Uterus (tissue), 2 donors: ENCODE measurements at regions not wholly inside any gene's neighbourhood (a gene's known extent, or its start where the extent isn't known, plus 50 kb on each side); places are given as distances from the start of the nearest gene placed in this dataset.

Experiments
- CTCF ChIP-seq, 4 experiments: fragments of 200-600 bp in 2 of 4; fragments of 450-650 bp in 2 of 4; sonication (generic) in 2 of 4; IDR thresholded peaks; one replicate each; pipeline ENCODE4 v1.5.1; 2016 to 2019; ENCODE audit warnings: antibody characterized with exemption in 4 of 4, mild to moderate bottlenecking in 2 of 4, moderate library complexity in 1 of 4
- POLR2A ChIP-seq, 2 donors: fragments of 450-650 bp; IDR thresholded peaks; one replicate each; pipeline ENCODE4 v1.6.1; 2016; ENCODE audit warnings: antibody characterized with exemption in 2 of 2, mild to moderate bottlenecking in 1 of 2, moderate library complexity in 1 of 2

GRCh38 chr22:47811971-47812370 lies 1049.5 kb downstream of the TBC1D22A start:
- no peak for TF ChIP-seq CTCF (IDR thresholded peaks at IDR 0.05)
- no peak for TF ChIP-seq POLR2A (IDR thresholded peaks at IDR 0.05)
